Transverse colon (tissue), 4 donors: ENCODE measurements at regions not wholly inside any gene's neighbourhood (a gene's known extent, or its start where the extent isn't known, plus 50 kb on each side); places are given as distances from the start of the nearest gene placed in this dataset.

Experiments used
- POLR2A ChIP-seq: fragments of 450-650 bp; IDR thresholded peaks from one replicate; pipeline ENCODE4 v1.6.1; 2016; ENCODE audit warnings: antibody characterized with exemption, mild to moderate bottlenecking, moderate library complexity
- POLR2AphosphoS5 ChIP-seq, 3 donors: sonication (generic); formaldehyde crosslinking; IDR thresholded peaks; one replicate each; pipeline ENCODE4 v1.6.1; 2016; ENCODE audit warnings: antibody characterized with exemption in 3 of 3
- TF ChIP-seq, protein P1 (sequence below), 5 experiments: fragments of 200-600 bp in 3 of 5; fragments of 450-650 bp in 2 of 5; sonication (generic) in 3 of 5; IDR thresholded peaks; 1 replicate in 2 of 5; 2 replicates in 3 of 5; pipeline ENCODE4 v1.5.1; 2016 to 2017; ENCODE audit warnings: antibody characterized with exemption in 5 of 5, inconsistent platforms in 3 of 5, mild to moderate bottlenecking in 2 of 5, moderate library complexity in 1 of 5

DNA sequence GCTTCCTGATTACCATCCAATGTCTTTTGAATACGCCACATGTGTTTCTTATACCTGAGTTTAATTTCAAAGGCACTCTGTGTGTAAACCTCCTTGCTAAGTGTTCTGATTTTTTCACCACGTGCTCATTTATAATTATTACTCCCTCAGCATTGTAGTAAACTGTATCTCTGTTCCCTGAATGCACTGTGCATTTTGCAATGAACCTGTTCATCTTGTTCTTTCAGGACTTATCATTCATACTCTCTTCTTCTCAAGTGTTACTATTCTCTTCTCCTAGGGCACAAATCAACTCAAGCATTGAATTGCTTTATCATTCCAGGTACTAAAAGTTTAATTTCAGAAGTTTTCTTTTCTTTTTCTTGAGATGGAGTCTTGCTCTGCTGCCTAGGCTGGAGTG, 383.4 kb upstream of the TRIB2 start:
- TF ChIP-seq, protein P1, sequence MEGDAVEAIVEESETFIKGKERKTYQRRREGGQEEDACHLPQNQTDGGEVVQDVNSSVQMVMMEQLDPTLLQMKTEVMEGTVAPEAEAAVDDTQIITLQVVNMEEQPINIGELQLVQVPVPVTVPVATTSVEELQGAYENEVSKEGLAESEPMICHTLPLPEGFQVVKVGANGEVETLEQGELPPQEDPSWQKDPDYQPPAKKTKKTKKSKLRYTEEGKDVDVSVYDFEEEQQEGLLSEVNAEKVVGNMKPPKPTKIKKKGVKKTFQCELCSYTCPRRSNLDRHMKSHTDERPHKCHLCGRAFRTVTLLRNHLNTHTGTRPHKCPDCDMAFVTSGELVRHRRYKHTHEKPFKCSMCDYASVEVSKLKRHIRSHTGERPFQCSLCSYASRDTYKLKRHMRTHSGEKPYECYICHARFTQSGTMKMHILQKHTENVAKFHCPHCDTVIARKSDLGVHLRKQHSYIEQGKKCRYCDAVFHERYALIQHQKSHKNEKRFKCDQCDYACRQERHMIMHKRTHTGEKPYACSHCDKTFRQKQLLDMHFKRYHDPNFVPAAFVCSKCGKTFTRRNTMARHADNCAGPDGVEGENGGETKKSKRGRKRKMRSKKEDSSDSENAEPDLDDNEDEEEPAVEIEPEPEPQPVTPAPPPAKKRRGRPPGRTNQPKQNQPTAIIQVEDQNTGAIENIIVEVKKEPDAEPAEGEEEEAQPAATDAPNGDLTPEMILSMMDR (IDR thresholded peaks at IDR 0.05): no peak
- TF ChIP-seq POLR2A (no peak), POLR2AphosphoS5 (IDR thresholded peaks at IDR 0.05) (no peak)
